GM19372 (cell line): ENCODE measurements at regions not wholly inside any gene's neighbourhood (a gene's known extent, or its start where the extent isn't known, plus 50 kb on each side); places are given as distances from the start of the nearest gene placed in this dataset.

Source experiments
- ATAC-seq: cut with Tn5 transposase; IDR thresholded peaks from one replicate; pipeline ENCODE4 v1.9.1; 2021; ENCODE audit warnings: mild to moderate bottlenecking, low read depth, moderate library complexity; ENCODE audit not compliant: unreplicated experiment

- no peak for ATAC-seq
Measured at GRCh38 chr17:77647531-77647930, 311.0 kb upstream of the TNRC6C start.

GRCh38 chr17:77649717-77650211 lies 308.7 kb upstream of the TNRC6C start:
- no peak for ATAC-seq

- ATAC-seq, result no peak
Measured at GRCh38 chr17:77651988-77652387, 306.5 kb upstream of the TNRC6C start.

- ATAC-seq, result no peak
Measured at GRCh38 chr17:77654296-77654695, 304.2 kb upstream of the TNRC6C start.

- no peak for ATAC-seq
Measured at GRCh38 chr17:77654850-77655249, 303.7 kb upstream of the TNRC6C start.

- no peak for ATAC-seq
Measured at GRCh38 chr17:77656054-77656453, 302.4 kb upstream of the TNRC6C start.

- ATAC-seq, result no peak
Measured at GRCh38 chr17:77657839-77658238, 300.7 kb upstream of the TNRC6C start.

- no peak for ATAC-seq
Measured at GRCh38 chr17:77660524-77660923, 298.0 kb upstream of the TNRC6C start.

GRCh38 chr17:77662833-77663232 lies 295.7 kb upstream of the TNRC6C start:
- ATAC-seq, result no peak

GRCh38 chr17:77664097-77664729 lies 294.3 kb upstream of the TNRC6C start:
- ATAC-seq, result no peak

GRCh38 chr17:77665833-77666232 lies 292.7 kb upstream of the TNRC6C start:
- ATAC-seq, result no peak

- ATAC-seq, result no peak
Measured at GRCh38 chr17:77666462-77666861, 292.0 kb upstream of the TNRC6C start.

- peak; percentile 57 for ATAC-seq
Measured at GRCh38 chr17:77666881-77667395, 291.6 kb upstream of the TNRC6C start.

GRCh38 chr17:77667478-77667877 lies 291.0 kb upstream of the TNRC6C start:
- ATAC-seq, result no peak

GRCh38 chr17:77668518-77668917 lies 290.0 kb upstream of the TNRC6C start:
- no peak for ATAC-seq

GRCh38 chr17:77670173-77670572 lies 288.3 kb upstream of the TNRC6C start:
- no peak for ATAC-seq

GRCh38 chr17:77674358-77674757 lies 284.1 kb upstream of the TNRC6C start:
- ATAC-seq, result no peak

GRCh38 chr17:77675411-77675810 lies 283.1 kb upstream of the TNRC6C start:
- no peak for ATAC-seq

- ATAC-seq, result no peak
Measured at GRCh38 chr17:77675816-77676215, 282.7 kb upstream of the TNRC6C start.

GRCh38 chr17:77676237-77676661 lies 282.3 kb upstream of the TNRC6C start:
- ATAC-seq, result no peak

- ATAC-seq, result no peak
Measured at GRCh38 chr17:77677211-77677610, 281.3 kb upstream of the TNRC6C start.

- ATAC-seq, result no peak
Measured at GRCh38 chr17:77677630-77678029, 280.9 kb upstream of the TNRC6C start.
